ENCODE measurements at regions not wholly inside any gene's neighbourhood (a gene's known extent, or its start where the extent isn't known, plus 50 kb on each side); places are given as distances from the start of the nearest gene placed in this dataset.
"Not testable (repeated sequence)": the region's sequence is repeated elsewhere in the genome, so short reads cannot be mapped to it uniquely, and the experiment has no call there.

DNA sequence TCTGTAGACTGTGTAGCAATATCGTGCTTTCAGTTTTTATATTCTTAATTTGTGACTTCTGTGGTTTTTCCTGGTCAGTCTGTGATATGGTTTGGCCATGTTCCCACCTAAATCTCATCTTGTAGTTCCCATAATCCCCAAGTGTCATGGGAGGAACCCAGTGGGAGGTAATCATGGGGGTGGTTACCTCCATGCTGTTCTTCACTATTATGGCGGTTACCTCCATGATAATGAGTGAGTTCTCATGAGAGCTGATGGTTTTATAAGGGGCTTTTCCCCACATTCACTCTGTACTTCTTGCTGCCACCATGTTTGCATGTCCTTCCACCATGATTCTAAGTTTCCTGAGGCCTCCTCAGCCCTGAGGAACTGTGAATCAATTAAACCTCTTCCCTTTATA lies 169.8 kb downstream of the LEPR start:
- DNase-seq (ENCODE audit: low read depth) = no peak

DNA sequence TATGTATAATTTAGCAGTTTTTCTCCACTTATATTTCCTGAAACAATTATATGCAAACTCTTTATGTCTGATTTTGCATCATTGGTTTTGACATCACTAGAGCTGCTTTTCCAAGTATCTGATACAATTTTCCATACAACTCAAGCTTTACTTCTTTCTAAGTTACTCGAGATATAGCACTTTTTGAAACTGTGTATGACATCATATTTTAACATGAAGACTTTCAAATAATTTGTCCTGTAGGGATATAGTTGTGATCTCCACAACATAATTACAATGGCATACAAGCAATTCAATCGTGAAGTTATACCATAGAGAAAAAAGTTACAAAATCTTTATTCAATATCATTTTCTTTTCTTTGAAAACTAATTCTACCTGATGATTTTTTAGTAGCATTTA lies 173.0 kb downstream of the LEPR start:
- DNase-seq (ENCODE audit: low read depth) = no peak

DNA sequence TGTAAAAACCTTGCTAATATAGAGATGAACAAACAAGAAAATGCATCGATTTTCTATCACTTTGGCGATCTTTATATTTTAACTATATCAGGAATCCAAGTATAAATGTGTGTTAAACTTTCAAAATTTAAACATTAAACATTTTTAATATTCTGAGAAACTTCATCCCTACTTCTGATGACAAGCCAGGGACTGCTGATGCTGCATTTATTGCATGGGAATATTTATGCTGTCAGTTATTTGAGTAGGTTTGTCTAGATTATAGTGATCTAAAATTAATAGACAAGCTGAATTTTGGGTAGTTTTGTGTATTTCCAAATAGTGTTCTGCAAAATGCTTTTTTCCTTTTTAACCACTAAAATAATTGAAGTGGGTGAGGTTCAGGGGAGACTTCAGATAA lies 175.3 kb downstream of the LEPR start:
- DNase-seq (ENCODE audit: low read depth) = no peak

DNA sequence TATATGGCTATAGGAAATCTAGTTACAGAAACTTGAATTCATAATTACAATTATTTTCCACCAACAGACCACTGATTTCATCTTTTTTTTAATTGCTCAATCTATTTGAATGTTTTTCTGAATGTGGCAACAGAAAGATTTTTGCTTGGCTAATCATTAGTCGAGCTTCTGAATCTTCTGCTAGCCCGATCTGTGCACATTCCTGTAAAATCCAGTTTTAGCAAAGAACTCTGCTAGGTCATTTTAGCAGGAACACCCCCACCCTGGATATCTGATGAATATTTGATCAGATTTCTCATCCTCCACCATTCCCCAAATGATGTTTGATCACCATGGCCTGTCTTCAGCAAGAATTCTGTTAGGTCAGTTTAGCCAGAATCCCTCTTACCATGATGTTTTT lies 176.3 kb downstream of the LEPR start:
- DNase-seq (ENCODE audit: low read depth) = no peak

DNA sequence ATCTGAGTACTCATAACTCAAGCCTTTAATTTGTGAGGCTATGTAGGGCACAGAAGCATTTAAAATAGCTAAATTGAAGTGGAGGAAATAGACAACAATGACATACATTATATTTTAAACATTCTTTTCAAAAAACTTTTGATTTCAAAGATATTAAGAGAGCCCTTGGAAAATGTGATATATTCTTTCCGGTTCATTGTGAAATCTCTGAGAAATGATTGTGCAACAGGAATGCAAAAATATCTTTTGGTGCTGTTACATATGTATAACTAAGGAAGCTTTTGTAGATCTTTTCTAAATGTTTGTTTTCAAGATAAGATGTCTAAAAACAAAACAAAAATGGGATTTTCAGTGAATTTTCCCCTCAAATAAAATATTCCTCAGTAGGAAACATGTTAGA lies 185.2 kb downstream of the LEPR start:
- DNase-seq (ENCODE audit: low read depth) = no peak

DNA sequence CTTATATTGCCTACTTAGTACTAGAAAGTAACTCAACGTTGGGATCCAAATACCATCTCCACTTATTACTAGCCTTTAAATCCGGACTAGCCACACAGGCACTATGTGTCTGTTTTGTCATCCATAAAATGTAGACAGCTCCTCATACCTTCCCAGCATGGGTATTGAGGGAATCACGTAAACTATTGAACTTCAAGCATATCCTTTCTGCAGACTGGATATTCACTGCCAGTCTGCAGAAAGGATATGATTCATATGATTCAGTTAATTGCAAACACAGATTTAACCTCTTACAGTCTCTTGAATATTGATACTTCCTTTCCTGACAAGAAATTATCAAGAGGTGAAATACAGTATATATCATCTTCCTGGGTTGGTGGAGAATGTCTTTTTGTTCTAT lies 186.0 kb downstream of the LEPR start:
- no peak for DNase-seq (ENCODE audit: low read depth)

DNA sequence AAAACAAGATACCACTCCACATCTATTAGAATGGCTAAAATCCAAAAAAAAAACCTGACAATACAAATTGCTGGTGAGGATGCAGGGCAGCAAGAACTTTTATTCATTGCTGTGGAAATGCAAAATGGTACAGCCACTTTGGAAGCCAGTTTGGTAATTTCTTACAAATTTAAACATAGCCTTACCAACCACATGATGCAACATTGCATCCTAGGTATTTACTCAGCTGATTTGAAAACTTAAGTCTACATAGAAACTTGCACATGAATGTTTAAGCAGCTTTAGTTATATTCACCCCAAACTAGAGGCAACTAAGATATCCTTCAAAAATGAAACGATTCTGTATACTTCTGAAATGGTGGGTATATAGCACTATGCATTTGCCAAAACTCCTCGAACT lies 178.8 kb upstream of the PDE4B start:
- no peak for DNase-seq (ENCODE audit: low read depth)

DNA sequence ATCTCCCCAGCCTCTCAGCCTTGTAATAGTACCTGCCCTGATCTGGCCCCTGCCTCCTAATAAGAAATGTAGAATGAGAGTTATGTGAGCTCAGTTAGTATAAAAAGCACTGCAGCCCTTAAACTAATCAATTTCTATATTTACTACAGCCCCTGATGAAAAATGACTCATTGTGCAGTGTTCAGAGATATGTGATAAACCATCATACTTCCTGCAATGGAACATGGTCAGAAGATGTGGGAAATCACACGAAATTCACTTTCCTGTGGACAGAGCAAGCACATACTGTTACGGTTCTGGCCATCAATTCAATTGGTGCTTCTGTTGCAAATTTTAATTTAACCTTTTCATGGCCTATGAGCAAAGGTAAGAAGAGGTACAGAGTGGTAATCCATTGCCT lies 176.8 kb upstream of the PDE4B start:
- no peak for DNase-seq (ENCODE audit: low read depth)

DNA sequence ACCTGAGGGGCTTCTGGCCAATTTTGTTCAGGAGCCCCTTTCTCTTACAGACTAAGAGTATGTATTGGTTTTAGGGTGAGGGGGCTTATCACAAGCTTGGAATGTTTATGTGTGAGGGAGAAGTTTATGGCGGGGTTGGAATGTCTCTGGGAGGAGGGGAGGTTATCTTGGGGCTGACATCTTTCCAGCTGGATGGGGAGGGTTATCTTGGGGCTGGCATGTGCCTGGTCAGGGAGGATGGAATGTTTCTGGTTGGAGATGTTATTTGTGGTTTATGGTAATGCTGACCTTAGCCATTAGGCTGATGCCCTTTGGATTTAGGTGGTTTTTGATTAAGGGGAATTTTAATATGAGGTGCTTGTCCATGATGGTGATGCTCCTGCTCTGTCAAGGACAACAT lies 171.0 kb upstream of the PDE4B start:
- not testable (repeated sequence) for DNase-seq (ENCODE audit: low read depth)

DNA sequence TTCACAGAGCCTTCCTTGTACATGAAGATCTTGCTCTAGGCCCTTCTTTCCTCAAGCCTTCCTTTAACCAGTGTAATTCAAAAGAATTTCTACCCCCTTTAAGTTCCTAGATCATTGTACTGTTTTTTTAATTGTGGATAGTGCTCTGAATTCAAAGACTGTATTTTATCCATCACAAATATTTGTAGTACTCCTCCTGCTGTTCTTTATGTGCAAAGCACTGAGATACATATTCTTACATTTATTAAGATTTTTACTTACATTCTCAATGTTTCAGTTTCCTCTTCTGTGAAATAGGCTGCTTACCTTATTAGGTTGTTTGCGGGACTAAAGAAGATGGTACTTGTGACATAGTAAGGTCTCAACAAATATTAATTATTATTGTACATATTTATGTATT lies 168.8 kb upstream of the PDE4B start:
- no peak for DNase-seq (ENCODE audit: low read depth)

DNA sequence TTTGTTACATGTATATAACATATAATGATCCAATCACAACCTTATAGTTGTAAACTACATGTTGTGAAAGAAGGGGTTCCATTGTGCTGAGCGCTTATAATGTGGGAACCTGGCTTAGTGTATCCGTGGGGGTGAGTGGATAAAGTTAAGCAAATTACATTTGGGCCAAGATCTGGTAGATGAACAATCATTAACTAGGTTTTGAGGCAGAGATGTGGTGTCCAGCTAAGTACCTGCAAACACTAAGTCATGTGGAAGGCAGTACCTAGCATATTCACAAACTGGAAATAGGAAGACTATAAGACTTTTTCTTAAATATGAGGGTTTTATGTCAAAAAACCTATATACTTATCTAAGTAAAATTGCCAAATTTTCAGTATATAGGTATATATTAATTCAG lies 167.2 kb upstream of the PDE4B start:
- no peak for DNase-seq (ENCODE audit: low read depth)

DNA sequence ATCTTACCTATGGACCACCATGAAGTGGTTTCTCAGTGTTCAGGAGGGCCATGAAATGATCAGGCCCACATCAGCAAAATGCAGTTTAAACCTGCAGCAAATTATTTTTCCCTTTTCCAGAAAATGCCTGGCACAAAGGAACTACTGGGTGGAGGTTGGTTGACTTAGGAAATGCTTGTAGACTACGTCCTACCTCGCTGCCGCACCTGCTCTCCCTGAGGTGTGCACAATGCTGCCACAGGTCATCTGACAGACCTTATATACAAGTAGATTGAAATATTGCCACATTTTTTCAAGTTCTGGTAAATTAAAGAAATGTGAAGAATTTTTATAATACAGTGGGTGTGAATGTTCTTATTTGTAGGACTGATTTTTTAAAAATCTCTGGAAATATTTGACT lies 166.7 kb upstream of the PDE4B start:
- DNase-seq (ENCODE audit: low read depth) = no peak

DNA sequence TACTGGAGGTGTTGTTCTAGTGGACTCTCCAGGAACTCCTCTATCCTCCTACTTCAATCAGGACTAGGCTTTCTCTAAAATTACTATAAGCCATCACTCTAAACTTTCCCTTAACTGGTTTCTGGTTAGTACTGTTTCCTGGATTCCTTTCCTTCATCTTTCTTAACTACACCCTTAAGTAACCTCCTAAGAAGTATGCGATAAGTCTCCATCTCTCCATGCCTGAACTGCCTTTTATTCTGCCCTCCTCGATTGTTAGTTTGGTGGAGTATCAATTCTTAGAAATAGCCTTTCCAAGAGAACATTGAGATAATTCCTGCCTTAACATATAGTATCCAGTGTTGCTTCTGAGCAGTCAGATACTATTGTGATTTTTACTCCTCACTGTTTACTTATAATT lies 162.9 kb upstream of the PDE4B start:
- DNase-seq (ENCODE audit: low read depth) = no peak

DNA sequence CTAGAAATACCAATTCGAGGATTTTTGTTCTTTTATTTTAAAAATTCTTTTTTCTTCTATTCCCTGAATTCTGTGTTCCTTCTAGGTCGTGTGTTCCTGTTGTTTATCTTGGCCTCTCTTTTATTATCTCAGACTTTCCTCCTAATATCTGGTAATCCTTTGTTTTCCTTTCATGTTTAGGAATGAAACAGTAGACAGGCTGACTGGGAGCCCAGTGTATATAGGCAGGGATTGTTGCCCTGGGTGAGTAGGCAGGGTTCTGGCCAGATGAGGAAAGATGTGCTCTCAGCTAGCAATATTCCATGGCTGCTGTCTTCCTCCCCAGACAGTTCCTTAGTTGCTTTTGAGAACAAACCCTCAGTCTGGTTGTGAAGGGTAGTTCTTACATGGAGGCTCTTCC lies 161.8 kb upstream of the PDE4B start:
- no peak for DNase-seq (ENCODE audit: low read depth)

DNA sequence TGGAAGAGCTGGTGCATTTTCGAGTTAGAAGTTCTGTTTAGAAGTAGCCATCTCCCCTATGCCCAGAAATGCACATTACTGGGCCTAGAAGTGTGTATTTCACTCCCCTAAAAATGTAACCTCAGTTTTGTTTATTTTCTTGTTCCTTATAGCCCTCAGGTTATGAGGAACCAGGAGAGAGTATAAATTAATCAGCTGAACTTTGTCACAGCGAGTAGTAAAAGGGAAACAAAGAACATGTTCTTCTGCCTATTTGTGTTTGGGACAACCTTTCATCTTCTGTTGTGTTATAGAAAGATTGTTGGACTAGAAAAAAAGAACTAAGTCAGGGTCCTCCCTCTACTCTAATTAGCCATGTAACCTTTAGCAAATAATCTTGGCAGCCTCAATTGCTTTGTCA lies 160.5 kb upstream of the PDE4B start:
- no peak for DNase-seq (ENCODE audit: low read depth)

DNA sequence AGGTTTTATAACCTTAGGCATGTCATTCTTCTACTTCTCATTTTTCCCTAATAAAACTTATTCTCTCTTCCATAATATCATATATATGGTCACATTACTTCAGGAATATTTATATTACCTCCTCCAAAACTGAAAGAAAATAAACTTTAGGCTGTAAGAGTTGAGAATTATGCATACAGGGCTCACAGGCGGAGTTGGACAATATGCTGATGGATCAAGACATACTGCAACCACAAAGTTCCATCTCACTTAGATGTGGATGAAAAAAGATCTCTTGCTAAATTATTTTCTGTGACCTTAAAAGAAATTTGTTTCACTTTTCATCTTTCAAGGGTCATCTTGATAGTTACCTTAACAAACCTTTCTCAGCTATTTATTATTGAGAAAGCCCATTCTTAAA lies 152.6 kb upstream of the PDE4B start:
- no peak for DNase-seq (ENCODE audit: low read depth)

DNA sequence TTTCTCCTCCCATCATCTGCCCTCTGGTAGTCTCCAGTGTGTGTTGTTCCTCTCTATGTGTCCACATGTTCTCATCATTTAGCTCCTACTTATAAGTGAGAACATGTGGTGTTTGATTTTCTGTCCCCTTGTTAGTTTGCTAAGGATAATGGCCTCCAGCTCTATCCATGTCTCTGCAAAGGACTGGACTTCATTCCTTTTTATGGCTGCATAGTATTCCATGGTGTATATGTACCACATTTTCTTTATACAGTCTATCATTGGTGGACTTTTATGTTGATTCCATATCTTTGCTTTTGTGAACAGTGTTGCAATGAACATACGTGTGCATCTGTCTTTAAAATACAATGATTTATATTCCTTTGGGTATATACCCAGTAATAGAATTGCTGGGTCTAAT lies 143.5 kb upstream of the PDE4B start:
- DNase-seq (ENCODE audit: low read depth) = not testable (repeated sequence)

DNA sequence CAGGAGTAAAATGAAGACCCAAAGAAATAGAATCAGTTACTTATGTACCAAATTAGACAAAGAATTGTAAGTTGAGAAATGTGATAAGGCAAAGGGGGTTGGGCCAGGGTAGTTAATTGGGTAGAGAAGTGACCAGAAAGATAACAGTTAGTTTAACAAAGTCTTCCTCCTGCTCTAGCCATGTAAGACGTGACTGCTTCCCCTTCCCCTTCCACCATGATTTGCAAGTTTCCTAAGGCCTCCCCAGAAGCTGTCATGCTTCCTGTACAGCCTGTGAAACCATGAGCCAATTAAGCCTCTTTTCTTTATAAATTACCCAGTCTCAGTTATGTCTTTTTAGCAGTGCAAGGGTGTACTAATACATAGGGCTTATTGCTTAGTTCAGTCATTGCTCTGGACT lies 142.0 kb upstream of the PDE4B start:
- no peak for DNase-seq (ENCODE audit: low read depth)

DNA sequence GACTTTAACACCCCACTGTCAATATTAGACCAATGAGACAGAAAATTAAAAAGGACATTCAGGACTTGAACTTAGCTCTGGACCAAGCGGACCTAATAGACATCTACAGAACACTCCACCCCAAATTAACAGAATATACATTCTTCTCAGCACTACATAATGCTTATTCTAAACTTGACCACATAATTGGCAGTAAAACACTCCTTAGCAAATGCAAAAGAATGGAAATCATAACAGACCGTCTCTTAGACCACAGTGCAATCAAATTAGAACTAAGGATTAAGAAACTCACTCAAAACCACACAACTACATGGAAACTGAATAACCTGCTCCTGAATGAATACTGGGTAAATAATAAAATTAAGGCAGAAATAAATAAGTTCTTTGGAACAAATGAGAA lies 138.2 kb upstream of the PDE4B start:
- DNase-seq (ENCODE audit: low read depth) = not testable (repeated sequence)

DNA sequence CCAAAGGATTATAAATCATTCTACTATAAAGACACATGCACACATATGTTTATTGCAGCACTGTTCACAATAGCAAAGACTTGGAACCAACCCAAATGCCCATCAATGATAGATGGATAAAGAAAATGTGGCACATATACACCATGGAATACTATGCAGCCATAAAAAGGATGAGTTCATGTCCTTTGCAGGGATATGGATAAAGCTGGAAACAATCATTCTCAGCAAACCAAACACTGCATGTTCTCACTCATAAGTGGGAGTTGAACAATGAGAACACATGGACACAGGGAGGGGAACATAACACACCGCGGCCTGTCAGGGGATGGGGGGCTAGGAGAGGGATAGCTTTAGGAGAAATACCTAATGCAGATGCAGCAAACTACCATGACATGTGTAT lies 135.1 kb upstream of the PDE4B start:
- DNase-seq (ENCODE audit: low read depth) = not testable (repeated sequence)

DNA sequence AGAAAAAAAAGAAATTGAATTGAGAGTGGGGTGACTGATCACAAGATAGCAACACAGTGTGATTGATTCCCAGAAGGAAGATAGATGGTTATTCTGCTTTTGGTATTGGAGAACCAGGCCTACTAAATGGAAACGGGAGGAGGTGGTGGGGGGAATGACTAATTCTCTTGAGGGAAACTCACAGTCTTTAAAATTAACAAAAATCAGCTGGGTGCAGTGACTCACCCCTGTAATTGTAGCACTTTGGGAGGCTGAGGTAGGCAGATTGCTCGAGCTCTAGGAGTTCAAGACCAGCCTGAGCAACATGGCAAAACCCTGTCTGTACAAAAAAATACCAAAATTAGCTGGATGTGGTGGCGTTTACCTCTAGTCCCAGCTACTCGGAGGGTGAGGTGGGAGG lies 134.6 kb upstream of the PDE4B start:
- DNase-seq (ENCODE audit: low read depth) = no peak

DNA sequence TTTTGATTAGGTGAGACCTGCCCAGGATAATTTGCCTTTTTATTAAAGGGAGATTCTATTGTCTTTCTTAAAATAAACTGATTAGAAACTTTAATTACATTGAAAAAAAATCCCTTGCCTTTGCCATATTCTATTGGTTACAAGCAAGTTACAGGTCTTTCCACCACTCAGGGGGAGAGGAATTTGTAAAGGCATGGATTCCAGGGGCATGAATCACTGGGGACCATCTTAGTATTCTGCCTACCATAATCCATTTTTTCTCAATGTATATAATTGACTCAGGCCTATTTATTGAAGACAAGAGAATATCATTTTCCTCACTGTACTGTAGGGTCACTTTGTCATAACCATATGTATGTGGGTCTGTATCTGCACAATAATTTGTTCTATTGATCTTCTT lies 124.3 kb upstream of the PDE4B start:
- DNase-seq (ENCODE audit: low read depth) = no peak

DNA sequence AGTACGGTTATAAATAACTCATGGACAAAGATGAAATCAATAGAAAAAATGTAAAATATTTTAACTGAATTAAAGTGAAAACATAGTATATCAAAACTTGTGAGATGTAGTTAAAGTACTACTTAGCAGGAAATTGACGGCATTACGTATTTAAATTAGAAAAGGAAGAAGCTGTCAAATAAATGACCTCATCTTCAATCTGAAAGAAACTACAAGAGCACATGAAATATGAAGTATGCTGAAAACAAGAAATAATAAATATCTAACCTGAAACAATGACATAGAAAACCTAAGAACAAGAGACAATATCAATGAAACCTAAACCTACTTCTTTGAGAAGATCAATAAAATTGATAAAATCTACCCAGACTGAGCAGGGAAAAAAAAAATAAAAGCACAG lies 122.2 kb upstream of the PDE4B start:
- DNase-seq (ENCODE audit: low read depth) = no peak

DNA sequence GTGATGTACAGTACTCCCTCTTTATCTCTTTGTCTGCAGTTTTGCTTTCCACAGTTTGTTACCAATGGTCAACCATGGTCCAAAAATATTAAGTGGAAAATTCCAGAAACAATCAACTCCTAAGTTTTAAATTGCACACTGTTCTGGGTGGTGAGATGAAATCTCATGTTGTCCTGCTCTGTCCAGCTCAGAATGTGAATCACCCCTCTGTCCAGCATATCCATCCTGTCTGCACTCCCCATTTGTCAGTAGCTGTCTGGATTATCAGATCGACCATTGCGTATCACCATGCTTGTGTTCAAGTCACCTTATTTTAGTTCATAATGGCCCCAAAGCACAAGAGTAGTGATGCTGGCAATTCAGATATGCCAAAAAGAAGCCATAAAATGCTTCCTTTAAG lies 118.2 kb upstream of the PDE4B start:
- no peak for DNase-seq (ENCODE audit: low read depth)

DNA sequence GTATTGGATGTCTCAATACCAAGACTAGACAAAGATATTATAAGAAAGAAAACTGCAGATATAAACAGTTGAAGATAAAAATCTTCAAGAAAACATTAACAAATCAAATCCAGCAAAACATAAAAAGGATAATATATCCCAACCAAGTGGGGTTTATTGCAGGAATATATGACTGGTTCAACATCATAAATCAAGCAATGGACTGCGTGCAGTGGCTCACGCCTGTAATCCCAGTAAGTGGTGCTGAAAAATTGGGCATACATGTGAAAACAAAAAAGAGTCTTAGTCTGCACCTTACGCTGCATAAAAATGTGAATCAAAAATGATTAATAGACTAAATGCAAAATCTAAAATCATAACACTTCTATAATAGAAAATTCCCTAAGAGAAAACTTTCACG lies 112.9 kb upstream of the PDE4B start:
- no peak for DNase-seq (ENCODE audit: low read depth)

DNA sequence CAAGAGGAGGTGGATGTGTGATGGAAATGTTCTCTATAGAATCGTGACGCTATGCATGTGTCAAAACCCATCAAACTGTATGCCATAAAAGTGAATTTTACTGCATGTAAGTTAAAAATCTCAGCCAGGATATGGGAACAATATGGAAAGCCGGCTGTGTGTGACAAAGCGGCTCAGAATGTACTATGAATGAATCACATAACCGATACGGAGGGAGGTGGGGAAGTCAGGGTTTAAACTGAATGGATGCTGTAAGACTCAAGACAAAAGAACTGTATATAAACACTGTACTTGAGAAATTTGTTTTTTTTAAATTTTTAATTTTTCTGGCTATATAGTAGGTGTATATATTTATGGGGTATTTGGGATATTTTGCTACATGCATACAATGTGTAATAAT lies 111.6 kb upstream of the PDE4B start:
- DNase-seq (ENCODE audit: low read depth) = no peak
